ENCODE measurements at regions not wholly inside any gene's neighbourhood (a gene's known extent, or its start where the extent isn't known, plus 50 kb on each side); places are given as distances from the start of the nearest gene placed in this dataset.

GRCh38 chr6:170094686-170095272, 196.1 kb downstream of the DLL1 start:
- TF ChIP-seq SRF (IDR thresholded peaks at IDR 0.05; ENCODE audit: low read depth, low read length) (no peak), EP300 (IDR thresholded peaks at IDR 0.05; ENCODE audit: borderline replicate concordance in 1 of 2, low read depth in 2 of 2, low read length in 2 of 2) (no peak), POLR2AphosphoS5 (IDR thresholded peaks at IDR 0.05; ENCODE audit: low read depth, low read length) (no peak)

Measured in H1 (cell line).